Myocyte (in vitro differentiated cells): ENCODE measurements at regions not wholly inside any gene's neighbourhood (a gene's known extent, or its start where the extent isn't known, plus 50 kb on each side); places are given as distances from the start of the nearest gene placed in this dataset.
"Not testable (repeated sequence)": the region's sequence is repeated elsewhere in the genome, so short reads cannot be mapped to it uniquely, and the experiment has no call there.

ENCODE experiments used
- DNase-seq: peaks from one replicate; pipeline ENCODE4 v3.0.0-alpha.2; 2012; ENCODE audit warnings: low read depth

DNA sequence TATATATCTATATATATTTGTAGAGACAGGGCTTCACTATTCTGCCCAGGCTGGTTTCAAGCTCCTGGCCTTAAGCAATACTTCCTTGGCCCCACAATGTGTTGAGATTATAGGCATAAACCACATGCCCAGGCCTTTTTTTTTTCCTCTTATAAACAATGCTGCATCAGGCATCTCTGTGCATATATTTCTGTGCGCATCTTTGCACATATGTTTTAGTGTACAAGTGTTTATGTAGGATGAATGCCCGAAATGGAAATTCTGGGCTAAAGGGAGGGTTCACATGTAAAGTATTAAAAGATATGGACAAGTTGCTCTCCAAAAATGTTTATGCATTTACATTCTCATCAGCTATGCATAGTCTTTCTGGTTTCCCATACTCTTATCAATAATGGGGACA lies 183.2 kb upstream of the SPRED2 start:
- no peak for DNase-seq

DNA sequence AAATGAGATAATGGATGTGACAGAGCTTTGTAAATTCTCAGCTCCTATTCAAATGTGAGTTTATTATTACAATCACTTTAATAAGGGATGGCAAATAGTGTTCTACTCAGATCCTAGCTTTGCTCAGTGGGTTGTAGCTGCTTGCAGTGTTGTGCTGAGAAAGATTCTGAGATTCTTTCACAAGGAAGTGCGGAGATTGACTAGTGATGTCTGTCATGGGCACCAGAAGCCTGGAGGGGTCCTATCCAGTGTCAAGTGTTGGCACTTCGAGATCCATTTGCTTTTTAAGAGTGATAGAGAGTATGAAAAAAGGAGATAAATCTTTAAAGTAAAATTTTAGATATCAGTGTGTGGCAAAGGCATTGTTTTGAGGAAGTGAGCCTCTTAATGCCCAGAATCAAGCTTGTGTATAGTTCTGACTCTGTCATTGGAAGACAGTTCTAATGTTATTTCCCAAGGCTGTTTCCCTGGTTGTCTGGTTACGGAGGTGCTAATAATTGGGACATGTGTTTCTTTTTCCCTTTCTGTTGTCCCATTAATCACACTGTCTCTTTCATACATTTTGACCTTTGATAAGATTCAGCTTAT lies 181.7 kb upstream of the SPRED2 start:
- DNase-seq = no peak

DNA sequence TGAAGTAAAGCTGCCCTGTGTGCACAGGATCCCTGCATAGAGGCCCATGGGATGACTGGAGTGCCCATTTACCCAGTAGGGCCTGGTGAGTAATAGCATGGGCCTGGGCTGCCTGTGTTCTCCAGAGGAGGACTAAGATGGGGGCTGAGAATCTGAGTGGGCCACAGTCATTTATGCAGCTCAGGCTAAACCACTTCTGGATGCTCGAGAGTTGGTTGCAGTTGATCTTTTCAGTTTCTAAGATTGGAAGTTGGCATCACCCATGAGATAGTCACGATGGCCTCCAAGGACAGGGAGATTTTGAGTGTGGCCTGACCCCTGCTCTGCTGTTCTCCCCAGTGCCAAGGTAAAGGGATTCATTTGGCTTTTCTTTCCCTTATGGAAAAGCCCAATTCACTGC lies 179.1 kb upstream of the SPRED2 start:
- no peak for DNase-seq

DNA sequence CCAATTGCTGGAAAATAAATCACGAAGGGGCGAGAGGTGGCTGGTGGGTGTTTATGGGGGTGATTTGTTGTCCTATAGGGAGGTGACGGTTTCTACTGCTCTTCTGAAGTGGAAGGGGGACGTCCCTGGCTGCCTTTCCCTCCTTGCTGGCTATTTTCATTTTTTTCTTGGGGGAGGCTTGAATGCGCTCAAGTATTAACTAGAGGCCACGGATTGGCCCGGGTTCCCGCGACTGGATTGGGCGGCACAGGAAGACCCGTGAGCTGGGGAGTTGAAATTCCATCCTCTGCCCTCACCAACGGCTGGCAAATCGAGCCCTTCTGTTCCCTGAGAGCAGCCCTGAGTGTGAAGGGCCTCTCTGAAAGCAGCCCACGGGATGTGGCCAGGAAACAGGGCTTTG lies 176.5 kb upstream of the SPRED2 start:
- no peak for DNase-seq

DNA sequence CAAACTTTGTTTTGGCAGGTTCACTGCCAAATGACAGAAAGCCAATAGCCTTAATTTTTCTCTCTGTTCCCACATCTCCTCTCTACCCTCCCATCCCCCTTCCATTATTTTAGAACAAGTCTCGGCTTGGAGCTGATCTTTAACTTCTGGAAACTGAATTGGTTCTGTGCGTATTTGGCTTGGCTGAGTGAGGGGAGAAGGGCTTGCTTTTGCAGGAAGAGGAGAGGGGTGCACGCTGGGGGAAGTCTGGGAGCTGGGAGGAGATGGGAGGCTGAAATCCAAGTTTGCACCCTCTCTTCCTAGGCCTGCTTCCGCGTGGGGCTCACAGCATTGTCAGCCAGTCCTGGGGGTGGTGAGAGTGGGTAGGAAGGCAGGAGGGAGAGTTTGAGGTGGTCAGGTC lies 176.1 kb upstream of the SPRED2 start:
- DNase-seq = no peak

DNA sequence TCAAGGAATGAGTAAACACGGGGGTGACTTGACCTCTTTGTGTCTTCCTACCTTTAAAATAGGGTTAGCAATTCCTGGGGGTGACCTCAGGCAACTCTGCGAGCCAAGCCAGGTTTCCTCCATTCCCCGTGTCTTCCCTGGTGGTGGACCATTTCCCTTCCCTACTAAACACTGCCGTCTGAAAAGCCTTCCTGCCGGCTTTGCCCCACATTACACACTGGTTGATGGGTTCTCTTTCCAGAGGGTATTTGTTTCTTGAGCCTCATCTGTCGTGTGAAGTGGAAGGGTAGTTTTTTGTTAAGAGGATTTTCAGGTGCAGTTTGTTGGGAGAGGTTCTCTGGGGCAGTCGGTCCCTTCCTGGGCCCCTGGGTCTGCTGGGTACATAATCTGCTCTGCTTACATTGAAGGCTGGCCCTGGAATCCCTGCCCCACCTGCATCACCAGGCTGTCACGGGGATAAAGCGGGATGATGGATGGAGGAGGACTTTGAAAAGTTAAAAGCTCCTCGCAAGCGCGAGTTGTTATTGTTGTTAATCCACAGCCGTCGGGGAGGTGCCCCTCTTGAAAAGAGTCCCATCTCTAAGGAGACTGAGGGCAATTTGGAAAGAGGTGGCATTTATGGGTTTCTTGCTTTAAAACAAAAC lies 175.4 kb upstream of the SPRED2 start:
- no peak for DNase-seq

DNA sequence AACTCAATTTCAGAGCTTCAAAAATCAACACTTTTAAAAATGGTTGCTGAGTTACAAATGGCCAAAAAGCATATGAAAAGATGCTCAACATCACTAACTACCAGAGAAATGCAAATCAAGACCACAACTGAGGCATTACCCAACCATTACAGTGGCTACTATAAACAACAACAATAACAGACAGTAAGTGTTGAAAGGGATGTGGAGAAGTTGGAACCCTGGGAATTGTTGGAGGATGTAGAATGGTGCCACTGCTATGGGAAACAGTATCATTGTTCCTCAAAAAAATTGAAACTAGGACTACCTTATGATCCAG lies 173.3 kb upstream of the SPRED2 start:
- no peak for DNase-seq

DNA sequence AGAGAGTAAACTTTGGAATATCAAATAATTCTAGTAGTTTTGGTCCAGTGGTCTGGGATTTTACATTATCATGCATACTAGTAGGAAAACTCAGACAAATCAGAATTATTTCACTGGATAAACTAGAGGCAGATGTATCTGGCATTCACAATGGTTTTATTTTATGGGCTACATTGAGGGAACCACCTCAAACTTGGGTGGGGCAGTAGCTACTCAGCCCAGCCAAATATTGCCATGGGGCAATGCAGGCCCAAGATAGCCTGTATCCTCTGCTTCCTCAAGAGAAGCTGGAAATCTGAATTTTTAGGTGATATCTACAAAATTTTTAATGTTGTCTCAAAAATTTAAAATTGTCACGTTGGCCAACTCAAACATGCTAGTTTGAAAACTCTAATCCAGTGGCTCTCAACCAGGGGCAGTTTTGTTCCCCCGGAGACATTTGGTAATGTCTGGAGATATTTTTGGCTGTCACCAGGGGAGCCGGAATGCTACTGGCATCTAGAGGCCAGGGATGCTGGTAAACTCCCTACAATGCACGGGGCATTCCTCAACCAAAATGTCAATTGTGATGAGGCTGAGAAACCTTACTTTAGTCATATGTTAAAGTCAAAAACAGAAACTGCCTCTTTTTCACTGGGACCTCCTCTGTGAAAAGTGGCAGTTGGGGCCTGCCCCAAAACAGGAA lies 172.8 kb upstream of the SPRED2 start:
- DNase-seq = no peak

DNA sequence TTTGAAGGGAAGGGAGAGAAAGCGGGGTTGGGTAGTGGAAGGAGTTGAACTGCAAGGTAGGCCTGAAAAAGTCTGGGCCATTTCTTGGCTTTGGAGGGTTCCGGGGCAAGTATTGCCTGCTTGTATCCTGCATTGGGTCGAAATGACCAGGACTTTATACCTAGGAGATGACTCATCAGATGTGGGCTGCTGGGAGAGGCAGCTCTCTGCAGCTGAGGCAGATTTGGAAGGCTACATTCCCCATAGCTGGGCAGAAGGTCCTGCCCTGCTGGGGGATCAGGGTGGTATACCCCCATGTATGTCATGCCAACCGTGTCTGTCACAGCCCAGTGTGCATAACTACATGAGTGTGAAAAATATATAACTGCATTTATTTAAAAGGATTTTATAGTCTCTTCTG lies 171.8 kb upstream of the SPRED2 start:
- DNase-seq = peak; percentile 25

DNA sequence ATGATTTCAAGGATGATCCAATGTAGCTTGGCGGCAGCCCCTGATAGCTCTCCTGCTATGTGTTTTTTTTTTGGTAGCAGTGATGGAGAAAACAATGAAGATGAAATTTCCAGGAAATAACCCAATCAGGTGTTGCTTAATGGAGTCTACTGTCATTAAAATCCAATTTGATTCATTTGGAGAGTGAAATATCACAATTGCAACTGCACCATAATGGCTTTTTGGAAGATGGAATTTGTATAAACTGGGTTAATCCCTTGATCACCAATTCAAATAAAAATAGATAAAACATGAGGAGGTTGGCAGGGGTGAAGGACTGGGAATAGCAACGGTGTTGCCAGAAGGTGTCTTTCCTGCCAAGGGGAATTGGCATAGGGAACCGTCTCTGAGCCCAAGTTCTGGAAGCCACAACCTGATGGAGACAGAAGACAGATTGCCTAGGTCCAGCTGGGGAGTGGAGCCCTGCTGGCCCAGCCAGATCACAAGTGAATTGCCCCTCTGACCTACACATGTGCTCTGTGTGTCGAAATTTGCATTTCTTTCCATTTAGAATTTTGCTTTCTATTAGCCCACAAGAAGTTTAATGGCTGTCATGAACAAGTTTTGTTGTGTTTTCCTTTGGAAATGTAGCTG lies 170.3 kb upstream of the SPRED2 start:
- DNase-seq = no peak

DNA sequence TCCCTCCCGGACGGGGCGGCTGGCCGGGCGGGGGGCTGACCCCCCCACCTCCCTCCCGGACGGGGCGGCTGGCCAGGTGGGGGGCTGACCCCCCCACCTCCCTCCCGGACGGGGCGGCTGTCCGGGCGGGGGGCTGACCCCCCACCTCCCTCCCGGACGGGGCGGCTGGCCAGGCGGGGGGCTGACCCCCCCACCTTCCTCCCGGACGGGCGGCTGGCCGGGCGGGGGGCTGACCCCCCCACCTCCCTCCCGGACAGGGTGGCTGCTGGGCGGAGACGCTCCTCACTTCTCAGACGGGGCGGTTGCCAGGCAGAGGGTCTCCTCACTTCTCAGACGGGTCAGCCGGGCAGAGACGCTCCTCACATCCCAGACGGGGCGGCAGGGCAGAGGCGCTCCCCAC lies 168.5 kb upstream of the SPRED2 start:
- not testable (repeated sequence) for DNase-seq

DNA sequence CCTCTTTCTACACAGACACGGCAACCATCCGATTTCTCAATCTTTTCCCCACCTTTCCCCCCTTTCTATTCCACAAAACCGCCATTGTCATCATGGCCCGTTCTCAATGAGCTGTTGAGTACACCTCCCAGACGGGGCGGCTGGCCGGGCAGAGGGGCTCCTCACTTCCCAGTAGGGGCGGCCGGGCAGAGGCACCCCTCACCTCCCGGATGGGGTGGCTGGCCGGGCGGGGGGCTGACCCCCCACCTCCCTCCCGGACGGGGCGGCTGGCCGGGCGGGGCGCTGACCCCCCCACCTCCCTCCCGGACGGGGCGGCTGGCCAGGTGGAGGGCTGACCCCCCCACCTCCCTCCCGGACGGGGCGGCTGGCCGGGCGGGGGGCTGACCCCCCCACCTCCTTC lies 168.0 kb upstream of the SPRED2 start:
- DNase-seq = not testable (repeated sequence)

DNA sequence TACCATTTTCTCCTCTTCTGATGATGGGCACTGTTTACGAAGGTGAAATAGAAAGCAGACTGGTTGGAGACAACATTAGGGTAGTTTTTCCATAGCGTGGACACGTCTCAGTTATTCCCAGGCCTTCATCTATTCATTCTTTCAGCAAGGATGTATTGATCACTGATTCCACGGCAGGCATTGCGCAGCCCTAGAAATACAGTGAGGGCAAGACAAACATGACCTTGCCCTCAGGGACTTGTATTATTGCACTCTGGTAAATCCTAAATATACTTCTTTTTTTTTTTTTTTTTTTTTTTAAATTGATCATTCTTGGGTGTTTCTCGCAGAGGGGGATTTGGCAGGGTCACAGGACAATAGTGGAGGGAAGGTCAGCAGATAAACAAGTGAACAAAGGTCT lies 167.3 kb upstream of the SPRED2 start:
- no peak for DNase-seq

DNA sequence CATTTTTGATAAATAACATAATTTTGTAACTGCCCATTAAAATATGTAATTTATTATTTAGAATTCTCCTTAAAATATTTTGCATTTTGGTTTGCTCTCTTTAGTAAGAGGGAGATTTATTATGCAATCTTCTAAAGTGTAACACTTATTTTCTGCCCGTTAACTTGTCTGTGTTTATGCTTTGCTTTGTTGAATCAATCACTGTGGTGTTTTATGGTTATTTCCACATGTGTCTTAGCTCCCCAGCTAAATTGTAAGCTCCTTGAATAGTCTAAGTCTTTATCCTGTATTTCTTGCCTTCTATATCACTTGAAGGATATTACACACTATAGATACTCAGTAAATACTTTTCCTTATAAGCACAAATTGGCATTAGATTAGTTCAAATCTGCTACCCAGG lies 166.6 kb upstream of the SPRED2 start:
- no peak for DNase-seq

DNA sequence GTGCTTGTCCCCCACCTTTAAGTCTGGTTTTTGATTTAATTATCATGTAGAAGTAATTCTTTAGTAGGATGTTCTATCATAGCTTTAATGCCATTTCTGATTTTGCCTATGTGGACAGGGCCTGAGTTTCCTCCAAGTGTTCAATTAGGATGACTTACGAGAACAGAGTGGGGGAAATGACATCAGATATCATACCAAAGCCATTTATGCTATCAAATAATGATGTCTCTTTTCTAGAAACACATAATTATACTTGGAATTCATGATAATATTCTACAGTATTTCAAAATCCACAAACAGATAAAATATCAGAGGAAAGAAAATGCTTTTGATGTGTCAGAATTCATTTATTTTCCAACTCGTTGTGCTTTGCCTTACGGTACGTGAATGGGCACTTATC lies 165.9 kb upstream of the SPRED2 start:
- DNase-seq = no peak

DNA sequence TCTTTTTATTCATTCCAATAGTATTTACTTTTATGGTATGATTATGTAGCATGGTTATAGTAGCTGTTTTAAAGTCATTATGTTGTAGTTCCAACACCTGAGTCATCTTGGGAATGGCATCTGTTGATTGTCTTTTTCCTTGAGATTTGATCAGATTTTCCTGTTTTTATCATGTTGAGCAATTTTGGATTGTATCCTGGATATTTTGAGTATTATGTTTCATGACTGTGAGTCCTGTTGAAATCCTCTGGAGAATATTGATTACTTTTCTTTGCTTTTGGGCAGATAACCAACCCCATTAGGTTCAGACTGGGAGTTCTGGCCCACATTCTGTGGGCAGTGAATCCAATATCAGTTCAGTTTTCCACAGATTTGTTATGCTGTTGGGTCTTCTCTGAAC lies 163.2 kb upstream of the SPRED2 start:
- DNase-seq = no peak

DNA sequence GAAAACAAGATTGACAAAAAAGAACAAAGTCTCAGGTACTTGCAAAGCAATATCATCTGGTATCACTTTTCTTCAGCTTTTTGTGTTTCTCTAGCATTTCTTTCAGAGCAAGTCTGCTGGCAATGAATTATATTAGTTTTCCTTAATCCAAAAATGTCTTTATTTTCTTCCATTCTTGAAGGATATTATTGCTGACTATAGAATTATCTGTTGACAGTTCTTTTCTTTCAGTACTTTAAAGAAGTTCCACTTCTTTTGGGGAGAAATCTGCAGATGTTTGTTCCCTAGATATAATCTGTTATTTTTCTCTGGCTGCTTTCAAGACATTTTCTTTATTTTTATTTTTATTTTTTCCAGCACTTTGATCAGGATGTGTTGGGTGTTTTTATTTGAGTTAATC lies 161.8 kb upstream of the SPRED2 start:
- DNase-seq = no peak

DNA sequence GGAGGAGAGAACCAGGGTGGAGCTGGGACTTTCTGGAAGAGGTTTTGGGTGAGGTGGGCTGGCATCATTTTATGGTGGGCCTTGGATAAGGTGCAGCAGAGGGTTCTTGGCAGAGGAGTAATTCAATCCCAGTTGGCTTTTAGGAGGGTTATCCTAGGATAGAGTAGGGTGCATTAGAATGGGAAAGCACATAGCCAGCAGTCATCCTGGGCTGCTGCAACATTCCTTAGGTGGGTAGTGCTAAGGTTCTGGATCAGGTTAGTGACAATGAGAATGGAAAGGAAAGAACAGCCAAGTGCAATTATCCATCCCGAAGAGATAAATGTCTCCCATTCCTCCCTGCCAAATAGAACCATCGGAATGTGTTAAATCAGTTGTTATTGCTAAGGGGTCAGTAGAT lies 157.3 kb upstream of the SPRED2 start:
- no peak for DNase-seq

DNA sequence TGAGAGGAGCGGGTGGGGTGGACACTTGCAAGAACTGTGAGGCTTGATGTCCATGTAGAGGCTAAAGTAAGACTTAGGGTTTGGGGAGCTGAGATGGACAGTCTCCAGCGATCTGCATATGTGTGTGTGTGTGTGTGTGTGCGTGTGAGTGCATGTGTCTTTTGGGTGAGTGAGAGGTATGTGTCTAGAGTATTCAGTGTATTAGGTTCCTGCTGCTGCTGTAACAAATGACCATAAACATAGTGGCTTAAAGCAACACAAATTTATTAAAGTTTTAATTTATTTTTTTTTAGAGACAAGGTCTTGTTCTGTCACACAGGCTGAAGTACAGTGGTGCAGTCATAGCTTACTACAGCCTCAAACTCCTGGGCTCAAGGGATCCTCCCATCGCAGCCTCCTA lies 155.4 kb upstream of the SPRED2 start:
- DNase-seq = no peak

DNA sequence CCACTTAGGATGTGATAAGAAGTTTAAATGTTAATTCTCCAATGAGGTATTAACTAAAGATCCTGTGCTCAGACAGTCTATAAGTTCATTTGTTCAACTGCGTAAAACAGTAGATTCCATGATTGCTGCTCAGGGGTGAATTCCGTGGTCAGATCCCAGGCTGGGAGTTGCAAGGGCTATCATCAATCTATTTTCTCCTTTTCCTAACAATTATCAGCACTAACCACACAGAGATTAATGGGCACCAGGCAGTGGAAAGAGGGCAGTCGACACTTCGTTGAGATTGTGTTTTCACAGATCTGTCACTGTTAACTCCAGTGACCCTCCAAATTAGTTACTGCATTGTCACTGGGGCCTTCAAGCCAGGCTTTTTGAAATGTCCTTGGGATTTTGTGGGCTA lies 154.1 kb upstream of the SPRED2 start:
- DNase-seq = no peak

DNA sequence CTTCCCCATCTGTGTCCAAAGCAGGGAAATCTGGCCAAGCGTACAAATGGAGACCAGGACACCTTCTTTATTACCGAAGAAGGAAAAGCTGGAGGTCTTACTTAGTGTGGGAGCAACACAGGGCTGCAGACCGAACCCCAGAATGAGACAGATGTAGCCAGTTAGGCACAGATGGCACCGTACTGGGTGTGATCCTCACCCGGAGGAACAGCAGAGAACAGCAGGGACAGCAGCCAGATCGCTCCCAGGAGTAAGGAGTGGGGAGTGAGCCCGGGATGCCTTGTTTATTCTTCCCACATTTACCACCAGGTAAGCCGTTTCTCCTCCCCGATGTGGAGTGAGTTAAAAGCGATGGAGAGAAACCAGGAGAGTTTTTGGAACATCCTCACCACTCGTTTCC lies 150.7 kb upstream of the SPRED2 start:
- DNase-seq = no peak

DNA sequence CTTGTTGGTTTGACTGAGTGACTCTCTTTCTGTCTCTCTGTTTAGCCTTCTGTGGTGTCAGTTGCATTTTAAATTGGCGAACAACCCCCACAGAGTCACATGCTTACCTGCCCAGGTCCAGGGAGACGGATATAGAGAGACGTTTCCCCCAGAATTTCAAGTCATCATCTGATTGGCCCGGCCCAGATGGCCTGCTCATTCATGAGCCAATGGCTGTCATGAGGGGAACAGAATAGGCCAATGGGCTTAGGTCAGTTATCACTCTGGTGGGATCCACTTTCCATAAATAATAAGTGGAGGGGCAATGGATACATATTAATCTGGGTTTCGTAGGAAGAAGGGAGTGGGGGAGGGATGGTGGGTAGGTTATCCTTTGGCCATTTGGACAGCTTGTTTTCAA lies 150.0 kb upstream of the SPRED2 start:
- no peak for DNase-seq

DNA sequence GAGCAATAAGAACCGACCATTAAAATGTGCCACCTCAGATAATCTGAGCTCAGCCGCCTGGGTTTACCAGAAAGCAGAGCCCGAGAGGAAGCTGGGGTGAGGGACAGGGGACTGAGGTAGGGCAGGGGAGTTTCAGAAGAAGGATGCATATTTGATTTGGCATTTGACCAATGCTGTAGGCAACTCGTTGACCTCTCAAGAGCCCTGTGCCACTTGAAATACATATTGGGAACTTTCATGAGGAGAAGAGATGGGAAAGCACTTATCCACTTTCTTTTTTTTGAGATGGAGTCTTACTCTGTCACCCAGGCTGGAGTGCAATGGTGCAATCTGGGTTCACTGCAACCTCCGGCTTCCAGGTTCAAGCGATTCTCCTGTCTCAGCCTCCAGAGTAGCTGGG lies 148.4 kb upstream of the SPRED2 start:
- no peak for DNase-seq
